ENCODE measurements at regions not wholly inside any gene's neighbourhood (a gene's known extent, or its start where the extent isn't known, plus 50 kb on each side); places are given as distances from the start of the nearest gene placed in this dataset.
"Not testable (repeated sequence)": the region's sequence is repeated elsewhere in the genome, so short reads cannot be mapped to it uniquely, and the experiment has no call there.

DNA sequence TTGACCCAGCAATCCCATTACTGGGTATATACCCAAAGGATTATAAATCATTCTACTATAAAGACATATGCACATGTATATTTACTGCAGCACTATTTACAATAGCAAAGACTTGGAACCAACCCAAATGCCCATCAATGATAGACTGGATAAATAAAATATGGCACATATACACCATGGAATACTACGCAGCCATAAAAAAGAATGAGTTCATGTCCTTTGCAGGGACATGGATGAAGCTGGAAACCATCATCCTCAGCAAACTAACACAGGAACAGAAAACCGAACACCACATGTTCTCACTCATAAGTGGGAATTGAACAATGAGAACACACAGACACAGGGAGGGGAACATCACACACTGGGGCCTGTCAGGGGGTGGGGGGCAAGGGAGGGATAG, 862.0 kb downstream of the KCNJ2 start:
- TF ChIP-seq, protein P1, sequence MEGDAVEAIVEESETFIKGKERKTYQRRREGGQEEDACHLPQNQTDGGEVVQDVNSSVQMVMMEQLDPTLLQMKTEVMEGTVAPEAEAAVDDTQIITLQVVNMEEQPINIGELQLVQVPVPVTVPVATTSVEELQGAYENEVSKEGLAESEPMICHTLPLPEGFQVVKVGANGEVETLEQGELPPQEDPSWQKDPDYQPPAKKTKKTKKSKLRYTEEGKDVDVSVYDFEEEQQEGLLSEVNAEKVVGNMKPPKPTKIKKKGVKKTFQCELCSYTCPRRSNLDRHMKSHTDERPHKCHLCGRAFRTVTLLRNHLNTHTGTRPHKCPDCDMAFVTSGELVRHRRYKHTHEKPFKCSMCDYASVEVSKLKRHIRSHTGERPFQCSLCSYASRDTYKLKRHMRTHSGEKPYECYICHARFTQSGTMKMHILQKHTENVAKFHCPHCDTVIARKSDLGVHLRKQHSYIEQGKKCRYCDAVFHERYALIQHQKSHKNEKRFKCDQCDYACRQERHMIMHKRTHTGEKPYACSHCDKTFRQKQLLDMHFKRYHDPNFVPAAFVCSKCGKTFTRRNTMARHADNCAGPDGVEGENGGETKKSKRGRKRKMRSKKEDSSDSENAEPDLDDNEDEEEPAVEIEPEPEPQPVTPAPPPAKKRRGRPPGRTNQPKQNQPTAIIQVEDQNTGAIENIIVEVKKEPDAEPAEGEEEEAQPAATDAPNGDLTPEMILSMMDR (IDR thresholded peaks at IDR 0.05) = not testable (repeated sequence)
- TF ChIP-seq POLR2A (IDR thresholded peaks at IDR 0.05) = not testable (repeated sequence)
